ENCODE measurements at regions not wholly inside any gene's neighbourhood (a gene's known extent, or its start where the extent isn't known, plus 50 kb on each side); places are given as distances from the start of the nearest gene placed in this dataset.
"Not testable (repeated sequence)": the region's sequence is repeated elsewhere in the genome, so short reads cannot be mapped to it uniquely, and the experiment has no call there.

DNA sequence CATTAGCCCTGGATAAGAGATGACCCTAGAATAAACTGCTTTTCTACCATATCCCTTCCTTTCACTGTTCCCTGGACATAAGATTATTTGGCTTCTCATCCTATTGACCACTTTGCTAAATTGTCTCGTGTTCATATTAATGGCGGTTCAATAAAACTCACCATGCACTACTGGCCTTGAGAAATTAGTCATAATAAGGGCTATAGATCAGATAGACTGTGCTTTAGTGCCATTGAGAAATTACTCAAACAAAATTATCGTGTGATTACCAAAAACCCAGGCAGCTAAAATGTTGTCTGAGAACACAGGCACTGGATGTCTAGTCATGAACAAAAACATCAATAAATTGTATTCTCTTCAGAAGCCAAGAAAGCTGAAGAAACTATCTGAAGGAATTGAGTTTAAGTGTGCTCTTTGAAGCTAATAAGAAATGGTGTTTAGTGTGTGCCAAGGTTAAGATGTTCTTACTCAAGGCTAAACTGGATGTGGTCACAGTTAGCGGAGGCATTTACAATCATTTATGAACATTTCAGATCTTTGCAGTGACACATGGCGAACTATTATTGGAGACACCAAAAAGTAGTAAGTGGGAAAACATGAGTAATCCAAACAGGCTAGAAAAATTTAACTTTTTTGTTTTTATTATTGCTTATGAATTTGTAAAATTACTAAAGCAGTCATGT, 460.4 kb upstream of the RORB start:
- H3K4me3 ChIP-seq (ENCODE audit: low read depth, low read length): no peak overlapping the region
- DNase-seq: no peak
- H3K36me3 ChIP-seq: no peaks in the 10 kb centered on the region
- H3K27ac ChIP-seq: no peak overlapping the region
- no peaks in the 10 kb centered on the region for H3K9me3 ChIP-seq (ENCODE audit: severe bottlenecking)
- TF ChIP-seq, protein P1, sequence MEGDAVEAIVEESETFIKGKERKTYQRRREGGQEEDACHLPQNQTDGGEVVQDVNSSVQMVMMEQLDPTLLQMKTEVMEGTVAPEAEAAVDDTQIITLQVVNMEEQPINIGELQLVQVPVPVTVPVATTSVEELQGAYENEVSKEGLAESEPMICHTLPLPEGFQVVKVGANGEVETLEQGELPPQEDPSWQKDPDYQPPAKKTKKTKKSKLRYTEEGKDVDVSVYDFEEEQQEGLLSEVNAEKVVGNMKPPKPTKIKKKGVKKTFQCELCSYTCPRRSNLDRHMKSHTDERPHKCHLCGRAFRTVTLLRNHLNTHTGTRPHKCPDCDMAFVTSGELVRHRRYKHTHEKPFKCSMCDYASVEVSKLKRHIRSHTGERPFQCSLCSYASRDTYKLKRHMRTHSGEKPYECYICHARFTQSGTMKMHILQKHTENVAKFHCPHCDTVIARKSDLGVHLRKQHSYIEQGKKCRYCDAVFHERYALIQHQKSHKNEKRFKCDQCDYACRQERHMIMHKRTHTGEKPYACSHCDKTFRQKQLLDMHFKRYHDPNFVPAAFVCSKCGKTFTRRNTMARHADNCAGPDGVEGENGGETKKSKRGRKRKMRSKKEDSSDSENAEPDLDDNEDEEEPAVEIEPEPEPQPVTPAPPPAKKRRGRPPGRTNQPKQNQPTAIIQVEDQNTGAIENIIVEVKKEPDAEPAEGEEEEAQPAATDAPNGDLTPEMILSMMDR (IDR thresholded peaks at IDR 0.05; ENCODE audit: low read depth, low read length): no peak
- no peaks in the 10 kb centered on the region for H3K27me3 ChIP-seq (ENCODE audit: insufficient read depth, low read depth, severe bottlenecking)

DNA sequence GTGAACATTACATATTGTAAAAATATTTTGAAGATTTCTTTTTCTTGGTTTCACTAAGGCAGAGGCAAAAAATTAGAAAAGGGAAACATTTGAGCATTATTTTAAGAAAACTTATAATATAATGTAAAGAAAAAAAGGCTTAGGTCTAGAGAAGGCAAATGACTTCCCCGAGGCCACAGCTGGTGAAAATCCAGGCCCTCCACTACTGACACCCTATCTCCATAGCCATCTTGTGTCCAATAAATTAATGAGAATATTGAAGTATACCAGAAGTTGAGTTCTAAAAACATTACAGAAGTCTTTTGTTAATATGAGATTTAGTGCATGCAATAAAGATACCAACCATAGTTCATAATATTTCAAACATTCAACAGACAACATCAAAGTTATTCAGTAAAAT, 459.9 kb upstream of the RORB start:
- Histone ChIP-seq H3K27me3 (ENCODE audit: insufficient read depth, low read depth, severe bottlenecking) (no peaks in the 10 kb centered on the region), H3K36me3 (no peaks in the 10 kb centered on the region), H3K4me3 (ENCODE audit: low read depth, low read length) (no peak overlapping the region), H3K9me3 (ENCODE audit: severe bottlenecking) (no peaks in the 10 kb centered on the region), H3K27ac (no peak overlapping the region)
- TF ChIP-seq, protein P1 (IDR thresholded peaks at IDR 0.05; ENCODE audit: low read depth, low read length): no peak
- DNase-seq: no peak

DNA sequence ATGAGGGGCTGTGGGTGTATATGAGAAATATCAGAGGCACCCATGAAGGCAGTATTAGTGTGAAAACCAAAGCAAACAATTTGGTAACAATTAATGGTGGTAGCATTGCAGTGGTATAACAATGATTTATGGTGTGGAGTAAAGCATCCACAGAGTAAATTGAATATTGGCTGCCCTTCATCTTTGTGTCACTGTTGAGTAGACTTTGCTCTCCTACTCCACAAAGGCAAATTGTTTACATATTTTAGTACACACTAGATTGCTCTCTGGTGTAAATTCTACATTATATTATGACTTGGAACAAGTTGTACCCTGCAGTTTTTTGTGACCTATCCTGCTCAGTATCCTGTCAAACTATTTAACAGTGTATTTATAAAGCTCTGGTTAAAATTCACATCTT, 455.5 kb upstream of the RORB start:
- TF ChIP-seq, protein P1 (IDR thresholded peaks at IDR 0.05; ENCODE audit: low read depth, low read length): no peak
- H3K9me3 ChIP-seq (ENCODE audit: severe bottlenecking): no peaks in the 10 kb centered on the region
- no peaks in the 10 kb centered on the region for H3K27me3 ChIP-seq (ENCODE audit: insufficient read depth, low read depth, severe bottlenecking)
- no peak overlapping the region for H3K27ac ChIP-seq
- no peaks in the 10 kb centered on the region for H3K36me3 ChIP-seq
- no peak overlapping the region for H3K4me3 ChIP-seq (ENCODE audit: low read depth, low read length)
- no peak for DNase-seq

DNA sequence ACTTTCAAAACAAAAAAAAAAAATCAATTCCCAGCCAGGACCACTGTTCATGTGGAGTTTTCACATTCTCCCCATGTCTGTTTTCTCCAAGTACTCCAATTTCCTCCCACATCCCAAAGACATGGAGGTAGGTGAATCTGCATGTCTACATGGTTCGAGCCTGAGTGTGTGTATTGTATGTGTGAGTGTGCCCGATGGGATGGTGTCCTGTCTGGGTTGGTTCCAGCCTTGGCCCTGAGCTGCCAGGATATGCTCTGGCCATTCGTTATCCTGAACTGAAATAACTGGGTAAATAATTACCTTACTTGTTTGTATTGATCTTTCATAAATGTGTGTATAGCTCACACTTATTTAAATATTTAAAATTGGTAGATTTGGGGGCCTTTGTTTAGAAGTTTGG, 452.3 kb upstream of the RORB start:
- Histone ChIP-seq H3K27me3 (ENCODE audit: insufficient read depth, low read depth, severe bottlenecking) (no peaks in the 10 kb centered on the region), H3K36me3 (no peaks in the 10 kb centered on the region)
- TF ChIP-seq, protein P1 (IDR thresholded peaks at IDR 0.05; ENCODE audit: low read depth, low read length): no peak

DNA sequence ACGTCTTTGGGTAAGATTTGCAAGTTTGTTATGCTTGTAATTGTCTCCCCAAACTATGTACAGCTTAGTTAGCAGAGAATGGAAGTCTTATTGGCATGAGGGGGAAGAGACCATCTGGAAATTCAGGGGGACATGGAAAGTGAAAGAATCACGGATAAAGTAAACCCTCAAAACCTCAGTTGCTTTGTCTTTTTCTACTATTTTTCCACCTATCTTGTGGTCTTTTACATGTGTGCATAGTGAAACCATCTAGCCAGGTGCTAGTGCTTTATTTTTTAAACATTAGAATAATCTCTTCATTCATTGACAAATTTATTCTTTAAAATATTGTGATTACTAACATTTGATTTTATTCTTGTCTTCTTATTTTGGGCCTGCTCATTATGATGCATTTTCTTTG, 441.1 kb upstream of the RORB start:
- Histone ChIP-seq H3K4me3 (ENCODE audit: low read depth, low read length) (no peak overlapping the region), H3K27ac (no peak overlapping the region), H3K36me3 (no peaks in the 10 kb centered on the region), H3K9me3 (ENCODE audit: severe bottlenecking) (no peaks in the 10 kb centered on the region), H3K27me3 (ENCODE audit: insufficient read depth, low read depth, severe bottlenecking) (no peaks in the 10 kb centered on the region)
- TF ChIP-seq, protein P1 (IDR thresholded peaks at IDR 0.05; ENCODE audit: low read depth, low read length): no peak
- DNase-seq: no peak

More for the DNA sequence above, 452.3 kb upstream of the RORB start:
- DNase-seq: no peak
- no peak overlapping the region for H3K27ac ChIP-seq
- no peak overlapping the region for H3K4me3 ChIP-seq (ENCODE audit: low read depth, low read length)
- H3K9me3 ChIP-seq (ENCODE audit: severe bottlenecking): no peaks in the 10 kb centered on the region

DNA sequence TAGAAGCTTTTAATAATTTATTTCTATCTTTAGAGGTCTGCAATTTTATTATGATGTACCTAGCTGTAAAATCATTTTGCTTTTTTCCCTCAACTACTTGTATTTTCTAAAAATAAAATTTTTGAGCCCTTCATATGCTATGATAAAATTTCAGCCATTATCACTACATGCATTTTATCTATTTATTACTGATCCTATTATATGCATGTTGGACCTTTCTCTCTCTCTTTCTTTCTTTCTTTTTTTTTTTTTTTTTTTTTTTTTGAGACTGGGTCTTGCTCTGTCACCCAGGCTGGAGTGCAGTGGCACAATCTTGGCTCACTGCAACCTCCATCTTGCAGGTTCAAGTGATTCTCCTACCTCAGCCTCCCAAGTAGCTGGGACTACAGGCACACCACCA, 440.1 kb upstream of the RORB start:
- not testable (repeated sequence) for H3K27me3 ChIP-seq (ENCODE audit: insufficient read depth, low read depth, severe bottlenecking); H3K4me3 ChIP-seq (ENCODE audit: low read depth, low read length); H3K36me3 ChIP-seq; H3K27ac ChIP-seq; H3K9me3 ChIP-seq (ENCODE audit: severe bottlenecking); DNase-seq

Data from WERI-Rb-1 (cell line).